HL-60 (cell line): ENCODE measurements at regions not wholly inside any gene's neighbourhood (a gene's known extent, or its start where the extent isn't known, plus 50 kb on each side); places are given as distances from the start of the nearest gene placed in this dataset.

Experiments used
- DNase-seq, 2 experiments: peaks; one replicate each; pipeline ENCODE4 v3.0.0-alpha.2; 2010 to 2020; ENCODE audit warnings: low read depth in 1 of 2, low spot score in 1 of 2
- H3K27ac ChIP-seq: fragments of 250-450 bp; sonication (Bioruptor Pico); replicated peaks from 2 replicates; pipeline ENCODE4 v1.5.1; 2020; ENCODE audit warnings: mild to moderate bottlenecking, moderate library complexity
- H3K27me3 ChIP-seq: fragments of 250-450 bp; sonication (Bioruptor Pico); 2 replicates; pipeline ENCODE4 v1.5.1; 2021; ENCODE audit warnings: mild to moderate bottlenecking, moderate library complexity; ENCODE audit not compliant: insufficient read depth, poor library complexity, severe bottlenecking
- H3K4me3 ChIP-seq: replicated peaks from 2 replicates; pipeline ENCODE4 v1.5.1; 2011; ENCODE audit warnings: mild to moderate bottlenecking, control low read depth, low read length; ENCODE audit not compliant: insufficient read depth
- CTCF ChIP-seq: IDR thresholded peaks from one replicate; pipeline ENCODE4 v1.5.1; 2011; ENCODE audit warnings: low read length, control low read depth, inconsistent platforms; ENCODE audit not compliant: insufficient read depth
- GABPA ChIP-seq: IDR thresholded peaks from 2 replicates; pipeline ENCODE4 v1.6.1; 2012; ENCODE audit warnings: low read depth
- POLR2AphosphoS5 ChIP-seq: IDR thresholded peaks from 2 replicates; pipeline ENCODE4 v1.6.1; 2012; ENCODE audit warnings: low read depth
- SPI1 ChIP-seq: IDR thresholded peaks from 2 replicates; pipeline ENCODE4 v1.6.1; 2012; ENCODE audit warnings: low read depth, mild to moderate bottlenecking, borderline replicate concordance
- TF ChIP-seq, protein P1 (sequence below): IDR thresholded peaks from 2 replicates; pipeline ENCODE4 v1.6.1; 2012; ENCODE audit warnings: low read depth; ENCODE audit not compliant: insufficient replicate concordance

DNA sequence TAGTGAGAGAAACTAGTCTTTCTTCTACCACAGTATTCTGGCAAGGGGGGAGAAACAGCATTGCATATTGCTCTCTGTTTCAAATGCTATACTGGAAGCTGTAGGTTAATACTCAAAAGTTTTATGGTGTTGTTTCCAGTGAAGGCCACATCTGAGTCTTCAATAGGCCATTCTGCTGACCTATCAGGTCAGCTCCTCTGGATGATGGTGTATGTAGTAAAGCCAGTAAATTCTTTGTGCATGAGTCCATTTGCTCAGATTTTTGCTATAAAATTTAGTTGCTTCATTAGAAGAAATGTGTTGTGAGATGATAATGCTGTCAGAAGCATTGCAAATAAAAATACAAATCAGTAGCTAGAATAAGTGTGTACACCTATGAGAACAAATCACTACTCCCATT, 64.9 kb upstream of the RBMS3 start:
- H3K27me3 ChIP-seq: no peaks in the 10 kb centered on the region
- no peak overlapping the region for H3K4me3 ChIP-seq
- no peak for DNase-seq
- TF ChIP-seq POLR2AphosphoS5 (no peak), SPI1 (no peak), CTCF (no peak), GABPA (no peak)
- TF ChIP-seq, protein P1, sequence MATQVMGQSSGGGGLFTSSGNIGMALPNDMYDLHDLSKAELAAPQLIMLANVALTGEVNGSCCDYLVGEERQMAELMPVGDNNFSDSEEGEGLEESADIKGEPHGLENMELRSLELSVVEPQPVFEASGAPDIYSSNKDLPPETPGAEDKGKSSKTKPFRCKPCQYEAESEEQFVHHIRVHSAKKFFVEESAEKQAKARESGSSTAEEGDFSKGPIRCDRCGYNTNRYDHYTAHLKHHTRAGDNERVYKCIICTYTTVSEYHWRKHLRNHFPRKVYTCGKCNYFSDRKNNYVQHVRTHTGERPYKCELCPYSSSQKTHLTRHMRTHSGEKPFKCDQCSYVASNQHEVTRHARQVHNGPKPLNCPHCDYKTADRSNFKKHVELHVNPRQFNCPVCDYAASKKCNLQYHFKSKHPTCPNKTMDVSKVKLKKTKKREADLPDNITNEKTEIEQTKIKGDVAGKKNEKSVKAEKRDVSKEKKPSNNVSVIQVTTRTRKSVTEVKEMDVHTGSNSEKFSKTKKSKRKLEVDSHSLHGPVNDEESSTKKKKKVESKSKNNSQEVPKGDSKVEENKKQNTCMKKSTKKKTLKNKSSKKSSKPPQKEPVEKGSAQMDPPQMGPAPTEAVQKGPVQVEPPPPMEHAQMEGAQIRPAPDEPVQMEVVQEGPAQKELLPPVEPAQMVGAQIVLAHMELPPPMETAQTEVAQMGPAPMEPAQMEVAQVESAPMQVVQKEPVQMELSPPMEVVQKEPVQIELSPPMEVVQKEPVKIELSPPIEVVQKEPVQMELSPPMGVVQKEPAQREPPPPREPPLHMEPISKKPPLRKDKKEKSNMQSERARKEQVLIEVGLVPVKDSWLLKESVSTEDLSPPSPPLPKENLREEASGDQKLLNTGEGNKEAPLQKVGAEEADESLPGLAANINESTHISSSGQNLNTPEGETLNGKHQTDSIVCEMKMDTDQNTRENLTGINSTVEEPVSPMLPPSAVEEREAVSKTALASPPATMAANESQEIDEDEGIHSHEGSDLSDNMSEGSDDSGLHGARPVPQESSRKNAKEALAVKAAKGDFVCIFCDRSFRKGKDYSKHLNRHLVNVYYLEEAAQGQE: no peak
- no peak overlapping the region for H3K27ac ChIP-seq

GRCh38 chr3:29226706-29227105, 54.2 kb upstream of the RBMS3 start:
- no peak overlapping the region for H3K27ac ChIP-seq
- no peak overlapping the region for H3K4me3 ChIP-seq
- TF ChIP-seq GABPA: no peak
- no peak for TF ChIP-seq POLR2AphosphoS5
- no peak for TF ChIP-seq SPI1
- TF ChIP-seq, protein P1: no peak
- TF ChIP-seq CTCF: no peak
- no peak for DNase-seq
- no peaks in the 10 kb centered on the region for H3K27me3 ChIP-seq

DNA sequence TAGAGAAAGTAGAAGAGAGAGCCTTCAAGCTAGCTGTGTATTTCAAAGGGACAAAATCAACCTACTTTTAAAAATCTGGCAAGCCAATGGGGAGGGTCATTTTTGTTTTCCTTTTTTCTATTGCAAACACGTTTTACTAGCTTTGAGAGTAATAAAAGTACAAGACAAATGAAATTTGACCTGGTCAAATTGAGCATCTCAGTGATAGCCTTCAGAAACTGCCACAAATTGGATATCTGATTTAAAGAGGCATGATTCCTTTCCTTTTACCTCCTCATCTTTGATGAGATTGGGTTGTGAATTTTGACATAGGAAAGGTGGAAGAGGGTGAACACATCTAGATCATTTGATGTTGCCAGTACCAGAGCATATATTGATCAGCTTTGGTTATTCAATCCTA, 53.6 kb upstream of the RBMS3 start:
- Histone ChIP-seq H3K27ac (no peak overlapping the region), H3K27me3 (no peaks in the 10 kb centered on the region), H3K4me3 (no peak overlapping the region)
- DNase-seq: no peak
- TF ChIP-seq GABPA (no peak), POLR2AphosphoS5 (no peak), CTCF (no peak), SPI1 (no peak)
- TF ChIP-seq, protein P1: no peak
